H1 (cell line): ENCODE measurements at regions not wholly inside any gene's neighbourhood (a gene's known extent, or its start where the extent isn't known, plus 50 kb on each side); places are given as distances from the start of the nearest gene placed in this dataset.

Experiments
- EP300 ChIP-seq, 2 experiments: IDR thresholded peaks; 1 replicate in 1 of 2; 2 replicates in 1 of 2; pipeline ENCODE4 v1.6.1; 2011 to 2012; ENCODE audit warnings: low read depth in 2 of 2, low read length in 2 of 2, mild to moderate bottlenecking in 2 of 2, borderline replicate concordance in 1 of 2, inconsistent platforms in 1 of 2, moderate library complexity in 1 of 2
- KDM1A ChIP-seq: fragments of 200-600, 300-600 bp; sonication (generic); IDR thresholded peaks from 2 replicates; pipeline ENCODE4 v1.7.1; 2016; ENCODE audit warnings: mild to moderate bottlenecking, low read length, borderline replicate concordance
- POLR2AphosphoS5 ChIP-seq: IDR thresholded peaks from 2 replicates; pipeline ENCODE4 v1.6.1; 2011; ENCODE audit warnings: low read depth, low read length
- TF ChIP-seq, protein P1 (sequence below), 3 experiments: IDR thresholded peaks; 1 replicate in 2 of 3; 2 replicates in 1 of 3; pipeline versions ENCODE4 v1.5.1 to v1.6.1; 2011; ENCODE audit warnings: low read length in 3 of 3, mild to moderate bottlenecking in 3 of 3, inconsistent platforms in 2 of 3, low read depth in 1 of 3, moderate library complexity in 1 of 3; ENCODE audit not compliant: insufficient read depth in 1 of 3; ENCODE audit errors: control extremely low read depth in 1 of 3
- TF ChIP-seq, protein P2 (sequence below): IDR thresholded peaks from 2 replicates; pipeline ENCODE4 v1.6.1; 2011; ENCODE audit warnings: low read depth, mild to moderate bottlenecking, low read length; ENCODE audit not compliant: insufficient read depth

DNA sequence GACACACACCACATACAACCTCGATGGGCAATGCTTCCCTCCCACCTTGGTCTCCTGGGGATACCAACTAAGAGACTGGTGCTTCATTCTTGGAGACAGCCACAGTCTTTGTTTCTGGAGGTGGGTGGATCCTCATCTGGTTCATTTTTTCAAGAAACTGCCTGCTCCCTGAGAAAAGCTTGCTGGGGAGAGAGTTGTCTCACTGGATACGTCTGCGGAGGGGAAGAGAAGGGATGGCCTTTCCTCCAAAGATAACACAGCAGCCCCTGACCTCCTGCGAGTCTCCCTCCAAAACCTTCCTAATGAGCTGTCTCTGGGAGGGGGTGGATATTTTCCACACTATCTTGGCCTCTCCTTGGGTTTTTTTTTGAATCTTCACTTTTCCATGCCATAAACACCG is 221.2 kb downstream of the SOX9 start:
- TF ChIP-seq, protein P1, sequence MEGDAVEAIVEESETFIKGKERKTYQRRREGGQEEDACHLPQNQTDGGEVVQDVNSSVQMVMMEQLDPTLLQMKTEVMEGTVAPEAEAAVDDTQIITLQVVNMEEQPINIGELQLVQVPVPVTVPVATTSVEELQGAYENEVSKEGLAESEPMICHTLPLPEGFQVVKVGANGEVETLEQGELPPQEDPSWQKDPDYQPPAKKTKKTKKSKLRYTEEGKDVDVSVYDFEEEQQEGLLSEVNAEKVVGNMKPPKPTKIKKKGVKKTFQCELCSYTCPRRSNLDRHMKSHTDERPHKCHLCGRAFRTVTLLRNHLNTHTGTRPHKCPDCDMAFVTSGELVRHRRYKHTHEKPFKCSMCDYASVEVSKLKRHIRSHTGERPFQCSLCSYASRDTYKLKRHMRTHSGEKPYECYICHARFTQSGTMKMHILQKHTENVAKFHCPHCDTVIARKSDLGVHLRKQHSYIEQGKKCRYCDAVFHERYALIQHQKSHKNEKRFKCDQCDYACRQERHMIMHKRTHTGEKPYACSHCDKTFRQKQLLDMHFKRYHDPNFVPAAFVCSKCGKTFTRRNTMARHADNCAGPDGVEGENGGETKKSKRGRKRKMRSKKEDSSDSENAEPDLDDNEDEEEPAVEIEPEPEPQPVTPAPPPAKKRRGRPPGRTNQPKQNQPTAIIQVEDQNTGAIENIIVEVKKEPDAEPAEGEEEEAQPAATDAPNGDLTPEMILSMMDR (IDR thresholded peaks at IDR 0.05; ENCODE audit: control extremely low read depth in 1 of 3, insufficient read depth in 1 of 3, low read depth in 1 of 3, low read length in 3 of 3) = no peak
- no peak for TF ChIP-seq KDM1A
- TF ChIP-seq, protein P2, sequence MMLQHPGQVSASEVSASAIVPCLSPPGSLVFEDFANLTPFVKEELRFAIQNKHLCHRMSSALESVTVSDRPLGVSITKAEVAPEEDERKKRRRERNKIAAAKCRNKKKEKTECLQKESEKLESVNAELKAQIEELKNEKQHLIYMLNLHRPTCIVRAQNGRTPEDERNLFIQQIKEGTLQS = no peak
- TF ChIP-seq EP300 (IDR thresholded peaks at IDR 0.05; ENCODE audit: borderline replicate concordance in 1 of 2, low read depth in 2 of 2, low read length in 2 of 2) = no peak
- no peak for TF ChIP-seq POLR2AphosphoS5
